ENCODE measurements at regions not wholly inside any gene's neighbourhood (a gene's known extent, or its start where the extent isn't known, plus 50 kb on each side); places are given as distances from the start of the nearest gene placed in this dataset.

GRCh38 chr6:91834813-91835212, 1247.9 kb upstream of the MAP3K7 start:
- TF ChIP-seq CTCF (IDR thresholded peaks at IDR 0.05) (no peak), POLR2A (IDR thresholded peaks at IDR 0.05) (no peak)
